Lower lobe of right lung (tissue), 2 donors: ENCODE measurements at regions not wholly inside any gene's neighbourhood (a gene's known extent, or its start where the extent isn't known, plus 50 kb on each side); places are given as distances from the start of the nearest gene placed in this dataset.

Source experiments
- ATAC-seq, 2 donors: fragments of 200-7000 bp; cut with Tn5 transposase; one replicate each; pipeline ENCODE4 v1.9.1; 2020 to 2022; ENCODE audit warnings: mild to moderate bottlenecking in 2 of 2, moderate library complexity in 2 of 2
- DNase-seq: peaks from one replicate; pipeline ENCODE4 v3.0.0-alpha.2; 2020
- H3K27ac ChIP-seq: fragments of 200-600 bp; one replicate; pipeline ENCODE4 v1.8.0; 2022
- H3K27me3 ChIP-seq: fragments of 200-600 bp; one replicate; pipeline ENCODE4 v1.8.0; 2022; ENCODE audit warnings: low read depth
- H3K36me3 ChIP-seq: fragments of 200-600 bp; one replicate; pipeline ENCODE4 v1.8.0; 2022; ENCODE audit warnings: mild to moderate bottlenecking
- H3K4me1 ChIP-seq: fragments of 200-600 bp; one replicate; pipeline ENCODE4 v1.8.0; 2022
- H3K4me3 ChIP-seq: fragments of 200-600 bp; one replicate; pipeline ENCODE4 v1.8.0; 2022; ENCODE audit warnings: mild to moderate bottlenecking
- H3K9me3 ChIP-seq: fragments of 200-600 bp; one replicate; pipeline ENCODE4 v1.8.0; 2022
- CTCF ChIP-seq: fragments of 200-600 bp; IDR thresholded peaks from one replicate; pipeline ENCODE4 v1.8.0; 2022; ENCODE audit warnings: antibody characterized with exemption, mild to moderate bottlenecking
- intact Hi-C: fragments of 100-400 bp; cut with DNase I; formaldehyde crosslinking; loops from one replicate; pipeline ENCODE4 v1.11.0; 2022
- donor health status: DM: no; HTN: yes; CAD: no; lungs with severe emphysema.

DNA sequence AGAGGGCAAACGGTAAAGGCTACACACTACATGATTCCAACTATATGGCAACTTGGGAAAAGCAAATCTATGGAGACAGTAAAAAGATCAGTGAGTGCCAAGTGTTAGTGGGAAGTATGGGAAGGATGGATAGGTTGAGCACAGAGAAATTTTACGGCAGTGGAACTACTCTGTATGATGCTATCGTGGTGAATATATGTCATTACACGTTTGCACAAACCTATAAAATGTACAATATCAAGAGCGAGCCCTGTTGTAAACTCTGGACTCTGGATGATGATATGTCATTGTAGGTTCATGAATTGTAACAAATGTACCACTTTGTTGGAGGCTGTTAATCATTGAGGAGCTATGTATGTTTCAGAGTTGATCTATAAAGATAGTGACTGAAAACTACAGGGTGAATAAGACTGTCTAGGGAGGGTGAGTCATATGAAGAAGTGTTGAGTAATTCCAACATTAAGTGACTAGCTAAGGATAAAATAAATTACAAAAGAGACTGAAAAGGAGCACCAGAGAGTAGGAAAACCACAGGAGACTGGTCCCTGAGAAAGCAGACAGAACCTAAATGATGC, 349.2 kb upstream of the LMO3 start:
- DNase-seq, result no peak
- H3K4me1 ChIP-seq, result no peaks in the 10 kb centered on the region
- no peak overlapping the region for H3K27ac ChIP-seq
- no peak overlapping the region for H3K4me3 ChIP-seq
- no peaks in the 10 kb centered on the region for H3K9me3 ChIP-seq
- no peak for ATAC-seq
- TF ChIP-seq CTCF, result no peak
- no peaks in the 10 kb centered on the region for H3K27me3 ChIP-seq
- H3K36me3 ChIP-seq, result no peaks in the 10 kb centered on the region
- intact Hi-C loops, result no loop called here

- no peaks in the 10 kb centered on the region for H3K36me3 ChIP-seq
- intact Hi-C loops, result no loop called here
- no peaks in the 10 kb centered on the region for H3K27me3 ChIP-seq
- H3K27ac ChIP-seq, result no peak overlapping the region
- H3K4me3 ChIP-seq, result no peak overlapping the region
- DNase-seq (no peak), ATAC-seq (no peak)
- no peaks in the 10 kb centered on the region for H3K9me3 ChIP-seq
- no peak for TF ChIP-seq CTCF
- H3K4me1 ChIP-seq, result no peaks in the 10 kb centered on the region
These were observed 344.1 kb upstream of the LMO3 start for GRCh38 chr12:16949871-16950667.

DNA sequence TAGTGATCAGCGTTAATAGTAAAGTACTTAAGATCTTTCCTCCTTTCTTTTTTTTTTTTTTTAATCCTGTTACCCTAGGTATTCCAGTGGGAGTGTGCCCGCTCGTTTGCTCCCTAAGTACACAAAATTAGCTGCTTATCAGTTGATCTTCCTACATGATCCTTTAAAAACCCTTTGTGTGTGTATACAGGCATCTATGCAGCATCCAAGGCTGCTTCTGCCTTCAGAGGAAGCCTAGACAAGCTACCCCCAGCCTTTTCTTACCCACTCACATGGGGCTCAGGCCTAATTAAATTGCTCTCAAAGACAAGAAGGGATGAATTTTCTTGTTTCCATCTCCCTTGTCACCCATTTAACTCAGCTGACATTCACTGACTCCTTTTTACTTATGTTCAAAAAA, 343.4 kb upstream of the LMO3 start:
- TF ChIP-seq CTCF, result no peak
- intact Hi-C loops, result no loop called here
- Histone ChIP-seq H3K4me1 (no peaks in the 10 kb centered on the region), H3K36me3 (no peaks in the 10 kb centered on the region), H3K27ac (no peak overlapping the region), H3K9me3 (no peaks in the 10 kb centered on the region), H3K4me3 (no peak overlapping the region), H3K27me3 (no peaks in the 10 kb centered on the region)
- DNase-seq (no peak), ATAC-seq (no peak)

GRCh38 chr12:16946704-16947103, 340.7 kb upstream of the LMO3 start:
- DNase-seq (no peak), ATAC-seq (no peak)
- no peaks in the 10 kb centered on the region for H3K4me1 ChIP-seq
- intact Hi-C loops, result no loop called here
- H3K36me3 ChIP-seq, result no peaks in the 10 kb centered on the region
- H3K27me3 ChIP-seq, result no peaks in the 10 kb centered on the region
- H3K9me3 ChIP-seq, result no peaks in the 10 kb centered on the region
- H3K4me3 ChIP-seq, result no peak overlapping the region
- TF ChIP-seq CTCF, result no peak
- no peak overlapping the region for H3K27ac ChIP-seq

- intact Hi-C loops, result no loop called here
- Histone ChIP-seq H3K27me3 (no peaks in the 10 kb centered on the region), H3K4me1 (no peaks in the 10 kb centered on the region), H3K4me3 (no peak overlapping the region), H3K36me3 (no peaks in the 10 kb centered on the region), H3K9me3 (peaks cover 6% of the 10 kb centered on the region), H3K27ac (no peak overlapping the region)
- peak; percentile 93 to 97 for ATAC-seq
- peak; percentile 50 for DNase-seq
- peak; percentile 62 for TF ChIP-seq CTCF
These were observed 333.9 kb upstream of the LMO3 start for GRCh38 chr12:16939871-16940306.
